ENCODE measurements at regions not wholly inside any gene's neighbourhood (a gene's known extent, or its start where the extent isn't known, plus 50 kb on each side); places are given as distances from the start of the nearest gene placed in this dataset.

- H3K4me3 ChIP-seq (ENCODE audit: low read depth, low read length), result no peak overlapping the region
- no peaks in the 10 kb centered on the region for H3K4me1 ChIP-seq (ENCODE audit: control insufficient read depth, insufficient read depth, low read length)
- no peak overlapping the region for H3K9ac ChIP-seq (ENCODE audit: low read length)
- no peaks in the 10 kb centered on the region for H3K36me3 ChIP-seq (ENCODE audit: control insufficient read depth, insufficient read depth, low read length)
- no peak overlapping the region for H3K27ac ChIP-seq (ENCODE audit: low read depth, low read length)
- H3K27me3 ChIP-seq (ENCODE audit: control insufficient read depth, insufficient read depth, low read length), result no peaks in the 10 kb centered on the region
- no peaks in the 10 kb centered on the region for H3K9me3 ChIP-seq (ENCODE audit: control insufficient read depth, insufficient read depth, low read depth, low read length)
Measured at GRCh38 chr15:72890043-72890442, 106.5 kb upstream of the ADPGK start.

GRCh38 chr15:72889545-72889944 is 106.0 kb upstream of the ADPGK start:
- Histone ChIP-seq H3K9ac (ENCODE audit: low read length) (no peak overlapping the region), H3K27ac (ENCODE audit: low read depth, low read length) (no peak overlapping the region), H3K27me3 (ENCODE audit: control insufficient read depth, insufficient read depth, low read length) (no peaks in the 10 kb centered on the region), H3K4me3 (ENCODE audit: low read depth, low read length) (no peak overlapping the region), H3K9me3 (ENCODE audit: control insufficient read depth, insufficient read depth, low read depth, low read length) (no peaks in the 10 kb centered on the region), H3K4me1 (ENCODE audit: control insufficient read depth, insufficient read depth, low read length) (no peaks in the 10 kb centered on the region), H3K36me3 (ENCODE audit: control insufficient read depth, insufficient read depth, low read length) (no peaks in the 10 kb centered on the region)

GRCh38 chr15:72888811-72889210 is 105.3 kb upstream of the ADPGK start:
- H3K4me3 ChIP-seq (ENCODE audit: low read depth, low read length), result no peak overlapping the region
- H3K36me3 ChIP-seq (ENCODE audit: control insufficient read depth, insufficient read depth, low read length), result no peaks in the 10 kb centered on the region
- no peaks in the 10 kb centered on the region for H3K4me1 ChIP-seq (ENCODE audit: control insufficient read depth, insufficient read depth, low read length)
- H3K9me3 ChIP-seq (ENCODE audit: control insufficient read depth, insufficient read depth, low read depth, low read length), result no peaks in the 10 kb centered on the region
- H3K27ac ChIP-seq (ENCODE audit: low read depth, low read length), result no peak overlapping the region
- no peak overlapping the region for H3K9ac ChIP-seq (ENCODE audit: low read length)
- no peaks in the 10 kb centered on the region for H3K27me3 ChIP-seq (ENCODE audit: control insufficient read depth, insufficient read depth, low read length)

- H3K27me3 ChIP-seq (ENCODE audit: control insufficient read depth, insufficient read depth, low read length), result no peaks in the 10 kb centered on the region
- no peak overlapping the region for H3K9ac ChIP-seq (ENCODE audit: low read length)
- H3K36me3 ChIP-seq (ENCODE audit: control insufficient read depth, insufficient read depth, low read length), result no peaks in the 10 kb centered on the region
- no peaks in the 10 kb centered on the region for H3K9me3 ChIP-seq (ENCODE audit: control insufficient read depth, insufficient read depth, low read depth, low read length)
- H3K4me3 ChIP-seq (ENCODE audit: low read depth, low read length), result no peak overlapping the region
- H3K27ac ChIP-seq (ENCODE audit: low read depth, low read length), result no peak overlapping the region
- no peaks in the 10 kb centered on the region for H3K4me1 ChIP-seq (ENCODE audit: control insufficient read depth, insufficient read depth, low read length)
Measured at GRCh38 chr15:72888211-72888610, 104.7 kb upstream of the ADPGK start.

GRCh38 chr15:72887376-72887775 is 103.8 kb upstream of the ADPGK start:
- Histone ChIP-seq H3K27ac (ENCODE audit: low read depth, low read length) (no peak overlapping the region), H3K36me3 (ENCODE audit: control insufficient read depth, insufficient read depth, low read length) (no peaks in the 10 kb centered on the region), H3K9me3 (ENCODE audit: control insufficient read depth, insufficient read depth, low read depth, low read length) (no peaks in the 10 kb centered on the region), H3K4me3 (ENCODE audit: low read depth, low read length) (no peak overlapping the region), H3K4me1 (ENCODE audit: control insufficient read depth, insufficient read depth, low read length) (no peaks in the 10 kb centered on the region), H3K27me3 (ENCODE audit: control insufficient read depth, insufficient read depth, low read length) (no peaks in the 10 kb centered on the region), H3K9ac (ENCODE audit: low read length) (no peak overlapping the region)

GRCh38 chr15:72884311-72884710 is 100.8 kb upstream of the ADPGK start:
- Histone ChIP-seq H3K4me3 (ENCODE audit: low read depth, low read length) (no peak overlapping the region), H3K9me3 (ENCODE audit: control insufficient read depth, insufficient read depth, low read depth, low read length) (0 out of 2 replicates have a peak, but pooled peaks cover 3% of the 10 kb centered on the region), H3K9ac (ENCODE audit: low read length) (no peak overlapping the region), H3K36me3 (ENCODE audit: control insufficient read depth, insufficient read depth, low read length) (no peaks in the 10 kb centered on the region), H3K4me1 (ENCODE audit: control insufficient read depth, insufficient read depth, low read length) (no peaks in the 10 kb centered on the region), H3K27ac (ENCODE audit: low read depth, low read length) (no peak overlapping the region), H3K27me3 (ENCODE audit: control insufficient read depth, insufficient read depth, low read length) (no peaks in the 10 kb centered on the region)

- no peak overlapping the region for H3K4me3 ChIP-seq (ENCODE audit: low read depth, low read length)
- no peaks in the 10 kb centered on the region for H3K4me1 ChIP-seq (ENCODE audit: control insufficient read depth, insufficient read depth, low read length)
- 0 out of 2 replicates have a peak, but pooled peaks cover 5% of the 10 kb centered on the region for H3K9me3 ChIP-seq (ENCODE audit: control insufficient read depth, insufficient read depth, low read depth, low read length)
- H3K36me3 ChIP-seq (ENCODE audit: control insufficient read depth, insufficient read depth, low read length), result no peaks in the 10 kb centered on the region
- no peak overlapping the region for H3K27ac ChIP-seq (ENCODE audit: low read depth, low read length)
- H3K27me3 ChIP-seq (ENCODE audit: control insufficient read depth, insufficient read depth, low read length), result no peaks in the 10 kb centered on the region
- H3K9ac ChIP-seq (ENCODE audit: low read length), result no peak overlapping the region
Measured at GRCh38 chr15:72873379-72874233, 90.0 kb upstream of the ADPGK start.

- Histone ChIP-seq H3K27me3 (ENCODE audit: control insufficient read depth, insufficient read depth, low read length) (no peaks in the 10 kb centered on the region), H3K4me3 (ENCODE audit: low read depth, low read length) (no peak overlapping the region), H3K4me1 (ENCODE audit: control insufficient read depth, insufficient read depth, low read length) (no peaks in the 10 kb centered on the region), H3K36me3 (ENCODE audit: control insufficient read depth, insufficient read depth, low read length) (no peaks in the 10 kb centered on the region), H3K9me3 (ENCODE audit: control insufficient read depth, insufficient read depth, low read depth, low read length) (0 out of 2 replicates have a peak, but pooled peaks cover 5% of the 10 kb centered on the region), H3K27ac (ENCODE audit: low read depth, low read length) (no peak overlapping the region), H3K9ac (ENCODE audit: low read length) (no peak overlapping the region)
Measured at GRCh38 chr15:72872066-72872845, 88.7 kb upstream of the ADPGK start.

- no peaks in the 10 kb centered on the region for H3K27me3 ChIP-seq (ENCODE audit: control insufficient read depth, insufficient read depth, low read length)
- H3K27ac ChIP-seq (ENCODE audit: low read depth, low read length), result no peak overlapping the region
- no peaks in the 10 kb centered on the region for H3K9me3 ChIP-seq (ENCODE audit: control insufficient read depth, insufficient read depth, low read depth, low read length)
- no peak overlapping the region for H3K4me3 ChIP-seq (ENCODE audit: low read depth, low read length)
- no peaks in the 10 kb centered on the region for H3K4me1 ChIP-seq (ENCODE audit: control insufficient read depth, insufficient read depth, low read length)
- H3K36me3 ChIP-seq (ENCODE audit: control insufficient read depth, insufficient read depth, low read length), result no peaks in the 10 kb centered on the region
- no peak overlapping the region for H3K9ac ChIP-seq (ENCODE audit: low read length)
Measured at GRCh38 chr15:72866866-72867616, 83.5 kb upstream of the ADPGK start.

GRCh38 chr15:72866182-72866581 is 82.6 kb upstream of the ADPGK start:
- Histone ChIP-seq H3K36me3 (ENCODE audit: control insufficient read depth, insufficient read depth, low read length) (no peaks in the 10 kb centered on the region), H3K27me3 (ENCODE audit: control insufficient read depth, insufficient read depth, low read length) (no peaks in the 10 kb centered on the region), H3K4me1 (ENCODE audit: control insufficient read depth, insufficient read depth, low read length) (no peaks in the 10 kb centered on the region), H3K4me3 (ENCODE audit: low read depth, low read length) (no peak overlapping the region), H3K9me3 (ENCODE audit: control insufficient read depth, insufficient read depth, low read depth, low read length) (no peaks in the 10 kb centered on the region), H3K27ac (ENCODE audit: low read depth, low read length) (no peak overlapping the region), H3K9ac (ENCODE audit: low read length) (no peak overlapping the region)
